ENCODE measurements at regions not wholly inside any gene's neighbourhood (a gene's known extent, or its start where the extent isn't known, plus 50 kb on each side); places are given as distances from the start of the nearest gene placed in this dataset.

- TF ChIP-seq CTCF (IDR thresholded peaks at IDR 0.05) (no peak), POLR2A (IDR thresholded peaks at IDR 0.05) (no peak)
Observed at GRCh38 chr5:115413651-115414050, 117.2 kb upstream of the CCDC112 start.

All from testis (tissue), 2 donors.